H9 (cell line): ENCODE measurements at regions not wholly inside any gene's neighbourhood (a gene's known extent, or its start where the extent isn't known, plus 50 kb on each side); places are given as distances from the start of the nearest gene placed in this dataset.

ENCODE experiments used
- DNase-seq: peaks from one replicate; pipeline ENCODE4 v3.0.0-alpha.2; 2017
- H2AFZ ChIP-seq: one replicate; pipeline ENCODE4 v1.6.1; 2013; ENCODE audit warnings: mild to moderate bottlenecking, low read length, control low read depth, moderate library complexity
- H2AK5ac ChIP-seq: 2 replicates; pipeline ENCODE4 v1.6.1; 2013; ENCODE audit warnings: low read length, control low read depth, mixed read lengths; ENCODE audit not compliant: insufficient read length
- H2BK120ac ChIP-seq: one replicate; pipeline ENCODE4 v1.6.1; 2013; ENCODE audit warnings: low read depth, mild to moderate bottlenecking, low read length, control low read depth, inconsistent platforms; ENCODE audit not compliant: poor library complexity, severe bottlenecking
- H2BK12ac ChIP-seq: 2 replicates; pipeline ENCODE4 v1.6.1; 2013; ENCODE audit warnings: low read length, control low read depth, mixed read lengths, low read depth; ENCODE audit not compliant: insufficient read length
- H2BK15ac ChIP-seq: 2 replicates; pipeline ENCODE4 v1.6.1; 2013; ENCODE audit warnings: low read depth, low read length, control low read depth
- H2BK20ac ChIP-seq: one replicate; pipeline ENCODE4 v1.6.1; 2013; ENCODE audit warnings: low read depth, mild to moderate bottlenecking, low read length, control low read depth, inconsistent platforms; ENCODE audit not compliant: poor library complexity, severe bottlenecking
- H2BK5ac ChIP-seq: 2 replicates; pipeline ENCODE4 v1.6.1; 2013; ENCODE audit warnings: low read length, control low read depth, mixed read lengths; ENCODE audit not compliant: insufficient read length
- H3K14ac ChIP-seq: 2 replicates; pipeline ENCODE4 v1.6.1; 2013; ENCODE audit warnings: low read length, control low read depth; ENCODE audit not compliant: insufficient read depth
- H3K18ac ChIP-seq: 2 replicates; pipeline ENCODE4 v1.6.1; 2013; ENCODE audit warnings: low read depth, mild to moderate bottlenecking, mixed read lengths, low read length, control low read depth; ENCODE audit not compliant: insufficient read length
- H3K23ac ChIP-seq: 2 replicates; pipeline ENCODE4 v1.6.1; 2013; ENCODE audit warnings: low read length, control low read depth, mixed read lengths, low read depth; ENCODE audit not compliant: insufficient read length
- H3K23me2 ChIP-seq: 2 replicates; pipeline ENCODE4 v1.6.1; 2013; ENCODE audit warnings: low read depth, mild to moderate bottlenecking, mixed read lengths, low read length, control low read depth; ENCODE audit not compliant: insufficient read length, poor library complexity, severe bottlenecking
- H3K27ac ChIP-seq: 2 replicates; pipeline ENCODE4 v1.5.1; 2013; ENCODE audit warnings: low read length, control low read depth, mixed read lengths, low read depth; ENCODE audit not compliant: insufficient read length
- H3K27me3 ChIP-seq: 2 replicates; pipeline ENCODE4 v1.6.1; 2013; ENCODE audit warnings: low read length, control low read depth, inconsistent platforms; ENCODE audit not compliant: insufficient read depth
- H3K4ac ChIP-seq: 2 replicates; pipeline ENCODE4 v1.6.1; 2013; ENCODE audit warnings: low read depth, mild to moderate bottlenecking, control low read depth, inconsistent platforms, low read length, moderate library complexity
- H3K4me1 ChIP-seq: 2 replicates; pipeline ENCODE4 v1.6.1; 2013; ENCODE audit warnings: low read length, control low read depth, inconsistent platforms; ENCODE audit not compliant: insufficient read depth
- H3K4me2 ChIP-seq: 2 replicates; pipeline ENCODE4 v1.6.1; 2013; ENCODE audit warnings: low read length, control low read depth, mixed read lengths; ENCODE audit not compliant: insufficient read length, insufficient read depth
- H3K56ac ChIP-seq: 2 replicates; pipeline ENCODE4 v1.6.1; 2013; ENCODE audit warnings: low read depth, mild to moderate bottlenecking, mixed read lengths, low read length, control low read depth; ENCODE audit not compliant: insufficient read length
- H3K79me1 ChIP-seq: 2 replicates; pipeline ENCODE4 v1.6.1; 2013; ENCODE audit warnings: low read depth, mild to moderate bottlenecking, moderate library complexity, low read length, control low read depth, inconsistent platforms; ENCODE audit not compliant: insufficient read depth, poor library complexity, severe bottlenecking
- H3K79me2 ChIP-seq: 2 replicates; pipeline ENCODE4 v1.6.1; 2013; ENCODE audit warnings: low read length, control low read depth, inconsistent platforms; ENCODE audit not compliant: insufficient read depth
- H3K9ac ChIP-seq: 2 replicates; pipeline ENCODE4 v1.6.1; 2013; ENCODE audit warnings: low read length, control low read depth, mixed read lengths; ENCODE audit not compliant: insufficient read length; ENCODE audit errors: extremely low read depth
- H3K9me3 ChIP-seq: one replicate; pipeline ENCODE4 v1.6.1; 2013; ENCODE audit warnings: low read depth, low read length, inconsistent platforms; ENCODE audit not compliant: control insufficient read depth
- H3T11ph ChIP-seq: one replicate; pipeline ENCODE4 v1.6.1; 2013; ENCODE audit warnings: mild to moderate bottlenecking, low read length, control low read depth, inconsistent platforms
- H4K20me1 ChIP-seq: one replicate; pipeline ENCODE4 v1.6.1; 2013; ENCODE audit not compliant: control insufficient read depth, insufficient read length, insufficient read depth
- H4K5ac ChIP-seq: 2 replicates; pipeline ENCODE4 v1.6.1; 2013; ENCODE audit warnings: low read depth, mild to moderate bottlenecking, mixed read lengths, low read length, control low read depth; ENCODE audit not compliant: insufficient read length
- H4K8ac ChIP-seq: replicated peaks from 2 replicates; pipeline ENCODE4 v1.6.1; 2013; ENCODE audit warnings: low read length, control low read depth, mixed read lengths, low read depth; ENCODE audit not compliant: insufficient read length
- H4K91ac ChIP-seq: 2 replicates; pipeline ENCODE4 v1.6.1; 2013; ENCODE audit warnings: low read depth, mild to moderate bottlenecking, moderate library complexity, mixed read lengths, low read length, control low read depth; ENCODE audit not compliant: insufficient read length
- H3K27ac Mint-ChIP-seq, 3 experiments: 2 replicates in 2 of 3; 3 replicates in 1 of 3; pipeline ENCODE4 v1.8.0; 2020 to 2021; ENCODE audit warnings: mixed read lengths in 3 of 3, mild to moderate bottlenecking in 1 of 3, moderate library complexity in 1 of 3
- H3K27me3 Mint-ChIP-seq: 2 replicates; pipeline ENCODE4 v1.8.0; 2021; ENCODE audit warnings: low read depth, mild to moderate bottlenecking, moderate library complexity, mixed read lengths
- H3K36me3 Mint-ChIP-seq, 3 experiments: 2 replicates in 2 of 3; 3 replicates in 1 of 3; pipeline ENCODE4 v1.8.0; 2020 to 2021; ENCODE audit warnings: low read depth in 3 of 3, mixed read lengths in 3 of 3; ENCODE audit not compliant: insufficient read depth in 1 of 3
- H3K4me1 Mint-ChIP-seq, 2 experiments: 2 replicates each; pipeline ENCODE4 v1.8.0; 2020; ENCODE audit warnings: mixed read lengths in 2 of 2
- H3K4me3 Mint-ChIP-seq, 2 experiments: 2 replicates in 1 of 2; 3 replicates in 1 of 2; pipeline ENCODE4 v1.8.0; 2020 to 2021; ENCODE audit warnings: mild to moderate bottlenecking in 2 of 2, mixed read lengths in 2 of 2, moderate library complexity in 1 of 2
- H3K9me3 Mint-ChIP-seq, 2 experiments: 2 replicates in 1 of 2; 3 replicates in 1 of 2; pipeline ENCODE4 v1.8.0; 2020; ENCODE audit warnings: mild to moderate bottlenecking in 2 of 2, mixed read lengths in 2 of 2, moderate library complexity in 1 of 2
- CTCF ChIP-seq: fragments of 200-600 bp; sonication (generic); conservative IDR thresholded peaks from 3 replicates; pipeline ENCODE4 v1.8.0; 2021; ENCODE audit warnings: antibody characterized with exemption, mild to moderate bottlenecking
- WGBS: extraction: QIAGEN DNeasy Blood & Tissue Kit; methylation state at CpG from one replicate; pipeline ENCODE4 v1.1.7; 2013; ENCODE audit warnings: missing lambda C conversion rate, low lambda C conversion rate, mixed read lengths; ENCODE audit not compliant: insufficient read length; ENCODE audit errors: extremely low coverage; 5-methylcytosine and 5-hydroxymethylcytosine counted together

GRCh38 chr6:68447112-68447511 is 188.0 kb upstream of the ADGRB3 start:
- H4K8ac ChIP-seq = no peak overlapping the region
- H3K9ac ChIP-seq = no peak overlapping the region
- no peak overlapping the region for H2BK20ac ChIP-seq
- TF ChIP-seq CTCF = no peak
- H3K18ac ChIP-seq = no peak overlapping the region
- H4K91ac ChIP-seq = no peak overlapping the region
- Mint-ChIP-seq H3K4me1 (peaks cover 5 to 6% of the 10 kb centered on the region in 2 experiments; a peak in 2 of 4 replicates), H3K9me3 (peaks cover 5 to 12% of the 10 kb centered on the region in 2 experiments; a peak in 4 of 5 replicates), H3K36me3 (peaks cover 0 to 9% (median 4%) of the 10 kb centered on the region in 3 experiments; a peak in 5 of 7 replicates), H3K4me3 (no peak overlapping the region), H3K27ac (peak overlapping the region in 1 of 3 experiments; percentile 74; a peak in 1 of 7 replicates), H3K27me3 (no peaks in the 10 kb centered on the region)
- no peaks in the 10 kb centered on the region for H3K9me3 ChIP-seq
- H2BK15ac ChIP-seq = no peak overlapping the region
- H3K27ac ChIP-seq = no peak overlapping the region
- DNase-seq = peak; percentile 28
- H2AFZ ChIP-seq = no peak overlapping the region
- no peak overlapping the region for H3K23ac ChIP-seq
- H4K5ac ChIP-seq = no peak overlapping the region
- WGBS = no CpG with 5 or more reads among the region's 4 CpGs
- H3K23me2 ChIP-seq = no peaks in the 10 kb centered on the region
- H3K4ac ChIP-seq = no peak overlapping the region
- no peak overlapping the region for H3T11ph ChIP-seq
- H3K4me2 ChIP-seq = no peak overlapping the region
- H2BK5ac ChIP-seq = no peak overlapping the region
- peaks cover 2% of the 10 kb centered on the region; the same call in 1 of the 2 replicates for H3K4me1 ChIP-seq
- H2BK12ac ChIP-seq = no peak overlapping the region
- no peaks in the 10 kb centered on the region for H3K79me1 ChIP-seq
- no peaks in the 10 kb centered on the region for H3K79me2 ChIP-seq
- no peak overlapping the region for H2BK120ac ChIP-seq
- H3K14ac ChIP-seq = no peak overlapping the region
- no peaks in the 10 kb centered on the region for H4K20me1 ChIP-seq
- no peaks in the 10 kb centered on the region for H3K27me3 ChIP-seq
- H3K56ac ChIP-seq = no peak overlapping the region
- H2AK5ac ChIP-seq = no peak overlapping the region
